MCF 10A (cell line): ENCODE measurements at regions not wholly inside any gene's neighbourhood (a gene's known extent, or its start where the extent isn't known, plus 50 kb on each side); places are given as distances from the start of the nearest gene placed in this dataset.

Source experiments
- BruUV-seq: library from RNA; stranded (reverse); fragments of 400-500 nt; replicated peaks from 2 replicates; lab custom pipeline; 2021; lab: Mats Ljungman, UMichigan
- CTCF ChIA-PET: fragments of 300-600 bp; sonication (Branson Sonifier 250); formaldehyde crosslinking; extraction: SDS; loops from one replicate; lab custom pipeline; 2021; ENCODE audit warnings: antibody characterized with exemption, inconsistent platforms; lab: Yijun Ruan, JAX
- POLR2A ChIA-PET: fragments of 300-600, 350-650 bp; sonication (Branson Sonifier 250); formaldehyde crosslinking; extraction: SDS; loops from one replicate; lab custom pipeline; 2020; ENCODE audit warnings: antibody characterized with exemption, inconsistent platforms; lab: Yijun Ruan, JAX
- DNase-seq: peaks from one replicate; pipeline ENCODE4 v3.0.0-alpha.2; 2018; ENCODE audit not compliant: unreplicated experiment
- H3K27ac Mint-ChIP-seq: one replicate; pipeline ENCODE4 v1.8.0; 2022; ENCODE audit warnings: mild to moderate bottlenecking, low read depth, mixed read lengths; ENCODE audit not compliant: unreplicated experiment
- H3K27me3 Mint-ChIP-seq: one replicate; pipeline ENCODE4 v1.8.0; 2022; ENCODE audit warnings: mixed read lengths; ENCODE audit not compliant: insufficient read depth, unreplicated experiment
- H3K36me3 Mint-ChIP-seq: one replicate; pipeline ENCODE4 v1.8.0; 2022; ENCODE audit warnings: mild to moderate bottlenecking, moderate library complexity, mixed read lengths; ENCODE audit not compliant: insufficient read depth, unreplicated experiment
- H3K4me1 Mint-ChIP-seq: one replicate; pipeline ENCODE4 v1.8.0; 2022; ENCODE audit warnings: mixed read lengths; ENCODE audit not compliant: insufficient read depth, unreplicated experiment
- H3K4me3 Mint-ChIP-seq: one replicate; pipeline ENCODE4 v1.8.0; 2022; ENCODE audit warnings: mild to moderate bottlenecking, moderate library complexity, mixed read lengths; ENCODE audit not compliant: unreplicated experiment
- H3K9me3 Mint-ChIP-seq: one replicate; pipeline ENCODE4 v1.8.0; 2022; ENCODE audit warnings: mixed read lengths; ENCODE audit not compliant: unreplicated experiment
- CTCF ChIP-seq: fragments of 200-600 bp; IDR thresholded peaks from one replicate; pipeline ENCODE4 v1.8.0; 2022; ENCODE audit warnings: antibody characterized with exemption, mild to moderate bottlenecking; ENCODE audit not compliant: unreplicated experiment
- intact Hi-C: fragments of 100-400 bp; cut with micrococcal nuclease; formaldehyde crosslinking; loops from 2 replicates; pipeline ENCODE4 v1.14.1; 2022

- Mint-ChIP-seq H3K4me3 (no peak overlapping the region), H3K36me3 (no peaks in the 10 kb centered on the region), H3K9me3 (peaks cover 42% of the 10 kb centered on the region), H3K27ac (no peak overlapping the region), H3K4me1 (no peaks in the 10 kb centered on the region), H3K27me3 (no peaks in the 10 kb centered on the region)
- no peak for DNase-seq
- ChIA-PET CTCF (no interaction called here), POLR2A (no interaction called here)
- intact Hi-C loops = no loop called here
- TF ChIP-seq CTCF = no peak
- BruUV-seq = no TSS peak
Measured at GRCh38 chr16:7216719-7217118, 115.9 kb upstream of the RBFOX1 start.

- Mint-ChIP-seq H3K4me1 (no peaks in the 10 kb centered on the region), H3K36me3 (no peaks in the 10 kb centered on the region), H3K4me3 (no peak overlapping the region), H3K27me3 (no peaks in the 10 kb centered on the region), H3K27ac (no peak overlapping the region), H3K9me3 (peaks cover 35% of the 10 kb centered on the region)
- no peak for DNase-seq
- BruUV-seq = no TSS peak
- intact Hi-C loops = no loop called here
- TF ChIP-seq CTCF = no peak
- CTCF ChIA-PET = interaction anchor here (0.6 kb wide), 1 partner anchor 342 kb away, joined by 3 read pairs; no protein-coding TSS in a partner anchor
- POLR2A ChIA-PET = no interaction called here
Measured at GRCh38 chr16:7211781-7212180, 120.9 kb upstream of the RBFOX1 start.

GRCh38 chr16:7209598-7209997 lies 123.0 kb upstream of the RBFOX1 start:
- Mint-ChIP-seq H3K36me3 (no peaks in the 10 kb centered on the region), H3K27me3 (no peaks in the 10 kb centered on the region), H3K4me3 (no peak overlapping the region), H3K27ac (no peak overlapping the region), H3K9me3 (peaks cover 25% of the 10 kb centered on the region), H3K4me1 (no peaks in the 10 kb centered on the region)
- intact Hi-C loops = no loop called here
- TF ChIP-seq CTCF = no peak
- DNase-seq = no peak
- ChIA-PET POLR2A (no interaction called here), CTCF (no interaction called here)
- no TSS peak for BruUV-seq

GRCh38 chr16:7206469-7206868 lies 126.2 kb upstream of the RBFOX1 start:
- Mint-ChIP-seq H3K27ac (no peak overlapping the region), H3K36me3 (no peaks in the 10 kb centered on the region), H3K4me3 (no peak overlapping the region), H3K9me3 (peaks cover 38% of the 10 kb centered on the region), H3K27me3 (no peaks in the 10 kb centered on the region), H3K4me1 (no peaks in the 10 kb centered on the region)
- intact Hi-C loops = no loop called here
- ChIA-PET CTCF (no interaction called here), POLR2A (no interaction called here)
- TF ChIP-seq CTCF = no peak
- BruUV-seq = no TSS peak
- no peak for DNase-seq
